Suprapubic skin (tissue), 3 donors: ENCODE measurements at regions not wholly inside any gene's neighbourhood (a gene's known extent, or its start where the extent isn't known, plus 50 kb on each side); places are given as distances from the start of the nearest gene placed in this dataset.

Experiments
- CTCF ChIP-seq, 2 donors: fragments of 200-600 bp in 1 of 2; fragments of 450-650 bp in 1 of 2; sonication (generic) in 1 of 2; IDR thresholded peaks; one replicate each; pipeline ENCODE4 v1.5.1; 2016 to 2019; ENCODE audit warnings: antibody characterized with exemption in 2 of 2, mild to moderate bottlenecking in 1 of 2, moderate library complexity in 1 of 2
- POLR2AphosphoS5 ChIP-seq, 3 donors: sonication (generic); formaldehyde crosslinking; IDR thresholded peaks; one replicate each; pipeline ENCODE4 v1.6.1; 2017; ENCODE audit warnings: antibody characterized with exemption in 3 of 3

DNA sequence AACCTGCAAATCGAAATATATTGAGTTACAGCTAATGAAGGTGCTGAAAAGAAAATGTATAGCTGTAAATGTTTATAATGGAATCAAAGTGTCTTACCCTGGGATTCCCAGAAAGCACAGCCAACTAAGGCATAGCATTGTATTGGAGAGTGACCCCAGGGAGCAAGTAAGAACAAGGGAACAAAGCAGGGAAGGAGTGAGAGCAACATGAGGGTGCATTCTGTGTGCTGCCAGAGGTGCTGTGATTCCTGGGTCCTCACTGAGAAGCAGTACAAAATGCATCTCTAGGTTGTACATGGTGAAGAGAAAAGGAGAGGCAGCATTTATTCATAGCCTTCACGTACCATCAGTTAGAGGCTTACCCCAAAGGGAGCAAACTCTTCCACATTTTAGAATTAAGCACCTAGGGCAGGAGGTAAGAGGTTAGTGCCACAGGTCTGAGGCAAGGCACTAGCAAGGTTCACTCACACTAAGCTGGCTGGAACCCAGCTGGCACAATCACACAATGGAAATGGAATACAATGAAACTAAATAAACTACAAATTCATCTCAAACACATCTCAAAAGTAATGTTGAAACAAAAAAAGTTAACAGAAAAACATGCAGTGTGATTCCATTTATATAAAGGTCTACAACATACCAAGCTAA is 151.5 kb upstream of the C2CD4B start:
- TF ChIP-seq POLR2AphosphoS5 (IDR thresholded peaks at IDR 0.05) = no peak
- no peak for TF ChIP-seq CTCF (IDR thresholded peaks at IDR 0.05)
